HG03060 (cell line): ENCODE measurements at regions not wholly inside any gene's neighbourhood (a gene's known extent, or its start where the extent isn't known, plus 50 kb on each side); places are given as distances from the start of the nearest gene placed in this dataset.

Source experiments
- ATAC-seq: cut with Tn5 transposase; IDR thresholded peaks from one replicate; pipeline ENCODE4 v1.9.1; 2021; ENCODE audit warnings: low read depth, moderate number of reproducible peaks; ENCODE audit not compliant: unreplicated experiment

- no peak for ATAC-seq
Observed at GRCh38 chr10:130771491-130771946, 540.0 kb downstream of the TCERG1L start.

- no peak for ATAC-seq
Observed at GRCh38 chr10:130772056-130772455, 539.5 kb downstream of the TCERG1L start.

GRCh38 chr10:130772676-130773075 is 538.8 kb downstream of the TCERG1L start:
- no peak for ATAC-seq

- no peak for ATAC-seq
Observed at GRCh38 chr10:130773941-130774340, 537.6 kb downstream of the TCERG1L start.

- no peak for ATAC-seq
Observed at GRCh38 chr10:130774871-130775270, 536.6 kb downstream of the TCERG1L start.

- ATAC-seq = no peak
Observed at GRCh38 chr10:130775311-130775710, 536.2 kb downstream of the TCERG1L start.

GRCh38 chr10:130776724-130777123 is 534.8 kb downstream of the TCERG1L start:
- ATAC-seq = no peak

- ATAC-seq = no peak
Observed at GRCh38 chr10:130777507-130778165, 533.9 kb downstream of the TCERG1L start.

GRCh38 chr10:130778166-130778545 is 533.4 kb downstream of the TCERG1L start:
- no peak for ATAC-seq

GRCh38 chr10:130780763-130781162 is 530.8 kb downstream of the TCERG1L start:
- no peak for ATAC-seq

GRCh38 chr10:130781206-130781605 is 530.3 kb downstream of the TCERG1L start:
- ATAC-seq = no peak

- ATAC-seq = no peak
Observed at GRCh38 chr10:130781623-130782022, 529.9 kb downstream of the TCERG1L start.

- ATAC-seq = no peak
Observed at GRCh38 chr10:130782467-130782866, 529.1 kb downstream of the TCERG1L start.

GRCh38 chr10:130784326-130784725 is 527.2 kb downstream of the TCERG1L start:
- ATAC-seq = no peak

GRCh38 chr10:130786365-130786966 is 525.1 kb downstream of the TCERG1L start:
- ATAC-seq = no peak

- ATAC-seq = no peak
Observed at GRCh38 chr10:130787243-130787642, 524.3 kb downstream of the TCERG1L start.

GRCh38 chr10:130787821-130788220 is 523.7 kb downstream of the TCERG1L start:
- ATAC-seq = no peak

- ATAC-seq = no peak
Observed at GRCh38 chr10:130790339-130790738, 521.2 kb downstream of the TCERG1L start.

- ATAC-seq = no peak
Observed at GRCh38 chr10:130792096-130792845, 519.2 kb downstream of the TCERG1L start.

- no peak for ATAC-seq
Observed at GRCh38 chr10:130795819-130796218, 515.7 kb downstream of the TCERG1L start.

- no peak for ATAC-seq
Observed at GRCh38 chr10:130799532-130799931, 512.0 kb downstream of the TCERG1L start.

GRCh38 chr10:130800281-130800680 is 511.2 kb downstream of the TCERG1L start:
- ATAC-seq = no peak
